Tibial artery (tissue), 4 donors: ENCODE measurements at regions not wholly inside any gene's neighbourhood (a gene's known extent, or its start where the extent isn't known, plus 50 kb on each side); places are given as distances from the start of the nearest gene placed in this dataset.
A peak's percentile ranks its signal among the peaks of the same experiment; 100 is the strongest.

Experiments used
- DNase-seq, 2 donors: peaks; one replicate each; pipeline ENCODE4 v3.0.0-alpha.2; 2019
- H3K27ac ChIP-seq, 2 donors: fragments of 200-600 bp; sonication (generic) in 1 of 2; 1 replicate in 1 of 2; 2 replicates in 1 of 2; pipeline ENCODE4 v1.5.1; 2018 to 2019; ENCODE audit warnings: mild to moderate bottlenecking in 1 of 2
- H3K27me3 ChIP-seq, 2 donors: fragments of 200-600 bp; sonication (generic) in 1 of 2; one replicate each; pipeline versions ENCODE4 v1.5.1 to v1.6.0; 2016 to 2019
- H3K36me3 ChIP-seq, 3 donors: fragments of 200-600 bp; sonication (generic) in 2 of 3; one replicate each; pipeline ENCODE4 v1.5.1; 2016 to 2019; ENCODE audit warnings: mild to moderate bottlenecking in 2 of 3
- H3K4me1 ChIP-seq, 4 donors: fragments of 200-600 bp; sonication (generic) in 2 of 4; 1 replicate in 3 of 4; 2 replicates in 1 of 4; pipeline ENCODE4 v1.5.1; 2016 to 2019
- H3K4me3 ChIP-seq, 2 donors: fragments of 200-600 bp; sonication (generic) in 1 of 2; 1 replicate in 1 of 2; 2 replicates in 1 of 2; pipeline ENCODE4 v1.5.1; 2018 to 2019; ENCODE audit warnings: mild to moderate bottlenecking in 2 of 2
- H3K9me3 ChIP-seq, 3 donors: fragments of 200-600 bp; sonication (generic) in 1 of 3; one replicate each; pipeline ENCODE4 v1.5.1; 2016 to 2019
- CTCF ChIP-seq, 2 experiments: fragments of 200-600 bp in 1 of 2; fragments of 450-650 bp in 1 of 2; IDR thresholded peaks; one replicate each; pipeline ENCODE4 v1.5.1; 2017 to 2019; ENCODE audit warnings: antibody characterized with exemption in 2 of 2, mild to moderate bottlenecking in 1 of 2, moderate library complexity in 1 of 2
- intact Hi-C: fragments of 100-400 bp; cut with DNase I; formaldehyde crosslinking; loops from one replicate; pipeline ENCODE4 v1.15.0; 2023; ENCODE audit warnings: low total_unique reads

GRCh38 chr2:136424112-136424511, 306.2 kb upstream of the CXCR4 start:
- Histone ChIP-seq H3K27ac (no peak overlapping the region), H3K4me3 (no peak overlapping the region), H3K4me1 (peaks cover 0 to 6% (median 0%) of the 10 kb centered on the region in 4 donors), H3K36me3 (no peaks in the 10 kb centered on the region), H3K27me3 (peaks cover 0 to 11% of the 10 kb centered on the region in 2 donors), H3K9me3 (no peaks in the 10 kb centered on the region)
- no peak for DNase-seq
- intact Hi-C loops: loop anchor here (5.0 kb wide), 1 partner anchor 1413 kb away; no protein-coding TSS in a partner anchor
- no peak for TF ChIP-seq CTCF (IDR thresholded peaks at IDR 0.05)

- TF ChIP-seq CTCF (IDR thresholded peaks at IDR 0.05): peak; percentile 78 to 88
- intact Hi-C loops: loop anchor here (5.0 kb wide), 1 partner anchor 1414 kb away; no protein-coding TSS in a partner anchor
- H3K4me1 ChIP-seq: peaks cover 0 to 6% (median 0%) of the 10 kb centered on the region in 4 donors
These were observed 305.6 kb upstream of the CXCR4 start for GRCh38 chr2:136423516-136423996.

GRCh38 chr2:136422512-136422911, 304.6 kb upstream of the CXCR4 start:
- Histone ChIP-seq H3K27ac (no peak overlapping the region), H3K36me3 (no peaks in the 10 kb centered on the region), H3K27me3 (peaks cover 0 to 11% of the 10 kb centered on the region in 2 donors), H3K9me3 (no peaks in the 10 kb centered on the region), H3K4me3 (no peak overlapping the region), H3K4me1 (peaks cover 0 to 6% (median 0%) of the 10 kb centered on the region in 4 donors)
- intact Hi-C loops: loop anchor here (5.0 kb wide), 1 partner anchor 1415 kb away; no protein-coding TSS in a partner anchor
- no peak for TF ChIP-seq CTCF (IDR thresholded peaks at IDR 0.05)
- DNase-seq: no peak

More at GRCh38 chr2:136423516-136423996, 305.6 kb upstream of the CXCR4 start:
- H3K36me3 ChIP-seq: no peaks in the 10 kb centered on the region
- H3K4me3 ChIP-seq: peak overlapping the region; percentile 32 to 48
- peak; percentile 37 to 73 for DNase-seq
- no peak overlapping the region for H3K27ac ChIP-seq
- H3K27me3 ChIP-seq: peaks cover 0 to 11% of the 10 kb centered on the region in 2 donors
- H3K9me3 ChIP-seq: no peaks in the 10 kb centered on the region

GRCh38 chr2:136420346-136420745, 302.4 kb upstream of the CXCR4 start:
- Histone ChIP-seq H3K9me3 (no peaks in the 10 kb centered on the region), H3K36me3 (no peaks in the 10 kb centered on the region), H3K4me3 (no peak overlapping the region), H3K4me1 (peaks cover 0 to 6% (median 0%) of the 10 kb centered on the region in 4 donors), H3K27ac (no peak overlapping the region), H3K27me3 (peaks cover 0 to 15% of the 10 kb centered on the region in 2 donors)
- TF ChIP-seq CTCF (IDR thresholded peaks at IDR 0.05): no peak
- DNase-seq: no peak
- intact Hi-C loops: loop anchor here (5.0 kb wide), 1 partner anchor 1417 kb away; no protein-coding TSS in a partner anchor

- no peak for TF ChIP-seq CTCF (IDR thresholded peaks at IDR 0.05)
These were observed 294.0 kb upstream of the CXCR4 start for GRCh38 chr2:136411946-136412345.

More at GRCh38 chr2:136411946-136412345, 294.0 kb upstream of the CXCR4 start:
- Histone ChIP-seq H3K9me3 (no peaks in the 10 kb centered on the region), H3K36me3 (no peaks in the 10 kb centered on the region), H3K4me1 (no peaks in the 10 kb centered on the region), H3K27me3 (peaks cover 0 to 4% of the 10 kb centered on the region in 2 donors), H3K4me3 (no peak overlapping the region), H3K27ac (no peak overlapping the region)
- intact Hi-C loops: loop anchor here (2.0 kb wide), 1 partner anchor 41 kb away; no protein-coding TSS in a partner anchor
- no peak for DNase-seq
